HL-60 (cell line): ENCODE measurements at regions not wholly inside any gene's neighbourhood (a gene's known extent, or its start where the extent isn't known, plus 50 kb on each side); places are given as distances from the start of the nearest gene placed in this dataset.
A peak's percentile ranks its signal among the peaks of the same experiment; 100 is the strongest.

Experiments used
- DNase-seq, 2 experiments: peaks; one replicate each; pipeline ENCODE4 v3.0.0-alpha.2; 2010 to 2020; ENCODE audit warnings: low read depth in 1 of 2, low spot score in 1 of 2
- H3K27ac ChIP-seq: fragments of 250-450 bp; sonication (Bioruptor Pico); replicated peaks from 2 replicates; pipeline ENCODE4 v1.5.1; 2020; ENCODE audit warnings: mild to moderate bottlenecking, moderate library complexity
- H3K27me3 ChIP-seq: fragments of 250-450 bp; sonication (Bioruptor Pico); 2 replicates; pipeline ENCODE4 v1.5.1; 2021; ENCODE audit warnings: mild to moderate bottlenecking, moderate library complexity; ENCODE audit not compliant: insufficient read depth, poor library complexity, severe bottlenecking
- H3K4me3 ChIP-seq: replicated peaks from 2 replicates; pipeline ENCODE4 v1.5.1; 2011; ENCODE audit warnings: mild to moderate bottlenecking, control low read depth, low read length; ENCODE audit not compliant: insufficient read depth
- CTCF ChIP-seq: IDR thresholded peaks from one replicate; pipeline ENCODE4 v1.5.1; 2011; ENCODE audit warnings: low read length, control low read depth, inconsistent platforms; ENCODE audit not compliant: insufficient read depth
- GABPA ChIP-seq: IDR thresholded peaks from 2 replicates; pipeline ENCODE4 v1.6.1; 2012; ENCODE audit warnings: low read depth
- POLR2AphosphoS5 ChIP-seq: IDR thresholded peaks from 2 replicates; pipeline ENCODE4 v1.6.1; 2012; ENCODE audit warnings: low read depth
- REST ChIP-seq: IDR thresholded peaks from 2 replicates; pipeline ENCODE4 v1.6.1; 2012; ENCODE audit warnings: low read depth; ENCODE audit not compliant: insufficient replicate concordance
- SPI1 ChIP-seq: IDR thresholded peaks from 2 replicates; pipeline ENCODE4 v1.6.1; 2012; ENCODE audit warnings: low read depth, mild to moderate bottlenecking, borderline replicate concordance

- Histone ChIP-seq H3K27ac (no peak overlapping the region), H3K27me3 (peaks cover 2% of the 10 kb centered on the region), H3K4me3 (no peak overlapping the region)
- TF ChIP-seq POLR2AphosphoS5 (no peak), CTCF (peak; percentile 18)
- DNase-seq: peak; percentile 2 to 58
Measured at GRCh38 chr5:162209005-162209605, 141.5 kb downstream of the GABRG2 start.

- no peak overlapping the region for H3K27ac ChIP-seq
- TF ChIP-seq SPI1 (no peak), REST (no peak)
- H3K27me3 ChIP-seq: no peaks in the 10 kb centered on the region
- no peak for DNase-seq
- no peak overlapping the region for H3K4me3 ChIP-seq
Measured at GRCh38 chr5:162214551-162214950, 147.0 kb downstream of the GABRG2 start.

GRCh38 chr5:162217037-162217436, 149.5 kb downstream of the GABRG2 start:
- no peak overlapping the region for H3K27ac ChIP-seq
- TF ChIP-seq GABPA (no peak), REST (no peak), POLR2AphosphoS5 (no peak), SPI1 (no peak)

GRCh38 chr5:162221910-162222309, 154.3 kb downstream of the GABRG2 start:
- no peak for TF ChIP-seq CTCF
- TF ChIP-seq POLR2AphosphoS5: no peak
- TF ChIP-seq REST: no peak
- no peak for TF ChIP-seq GABPA
- TF ChIP-seq SPI1: no peak
- no peaks in the 10 kb centered on the region for H3K27me3 ChIP-seq
- no peak overlapping the region for H3K27ac ChIP-seq
- no peak overlapping the region for H3K4me3 ChIP-seq
- no peak for DNase-seq

More at GRCh38 chr5:162217037-162217436, 149.5 kb downstream of the GABRG2 start:
- DNase-seq: no peak
- Histone ChIP-seq H3K27me3 (no peaks in the 10 kb centered on the region), H3K4me3 (no peak overlapping the region)
